AG09319 (cell line): ENCODE measurements at regions not wholly inside any gene's neighbourhood (a gene's known extent, or its start where the extent isn't known, plus 50 kb on each side); places are given as distances from the start of the nearest gene placed in this dataset.

Source experiments
- DNase-seq: peaks from one replicate; pipeline ENCODE4 v3.0.0-alpha.2; 2010; ENCODE audit warnings: low read depth; ENCODE audit errors: extremely low read depth
- CTCF ChIP-seq: IDR thresholded peaks from 2 replicates; pipeline ENCODE4 v1.5.1; 2011; ENCODE audit warnings: low read depth, mild to moderate bottlenecking, inconsistent platforms, low read length, moderate library complexity

- no peak for DNase-seq
- no peak for TF ChIP-seq CTCF
Measured at GRCh38 chr4:186882293-186882692, 158.6 kb upstream of the FAT1 start.

GRCh38 chr4:186885289-186885688, 161.6 kb upstream of the FAT1 start:
- no peak for DNase-seq
- TF ChIP-seq CTCF: no peak

GRCh38 chr4:186886759-186887158, 163.1 kb upstream of the FAT1 start:
- no peak for TF ChIP-seq CTCF
- no peak for DNase-seq

- no peak for TF ChIP-seq CTCF
- DNase-seq: no peak
Measured at GRCh38 chr4:186887291-186887700, 163.6 kb upstream of the FAT1 start.

- TF ChIP-seq CTCF: no peak
- DNase-seq: no peak
Measured at GRCh38 chr4:186887752-186888151, 164.1 kb upstream of the FAT1 start.

GRCh38 chr4:186889876-186890643, 166.4 kb upstream of the FAT1 start:
- TF ChIP-seq CTCF: no peak
- no peak for DNase-seq

- TF ChIP-seq CTCF: no peak
- DNase-seq: no peak
Measured at GRCh38 chr4:186891859-186892486, 168.3 kb upstream of the FAT1 start.
